HG02588 (cell line): ENCODE measurements at regions not wholly inside any gene's neighbourhood (a gene's known extent, or its start where the extent isn't known, plus 50 kb on each side); places are given as distances from the start of the nearest gene placed in this dataset.
"Not testable (repeated sequence)": the region's sequence is repeated elsewhere in the genome, so short reads cannot be mapped to it uniquely, and the experiment has no call there.

Source experiments
- ATAC-seq: cut with Tn5 transposase; IDR thresholded peaks from one replicate; pipeline ENCODE4 v1.9.1; 2021; ENCODE audit warnings: mild to moderate bottlenecking, moderate library complexity; ENCODE audit not compliant: unreplicated experiment

- ATAC-seq, result no peak
Measured at GRCh38 chr7:25069900-25070443, 55.1 kb downstream of the CYCS start.

GRCh38 chr7:25068502-25069213 is 56.4 kb downstream of the CYCS start:
- ATAC-seq, result no peak

GRCh38 chr7:25067726-25068501 is 57.1 kb downstream of the CYCS start:
- no peak for ATAC-seq

GRCh38 chr7:25066253-25066652 is 58.8 kb downstream of the CYCS start:
- ATAC-seq, result no peak

- ATAC-seq, result no peak
Measured at GRCh38 chr7:25062380-25062779, 62.7 kb downstream of the CYCS start.

- no peak for ATAC-seq
Measured at GRCh38 chr7:25060487-25061055, 64.5 kb downstream of the CYCS start.

GRCh38 chr7:25059576-25059975 is 65.5 kb downstream of the CYCS start:
- no peak for ATAC-seq

GRCh38 chr7:25056368-25056767 is 68.7 kb downstream of the CYCS start:
- no peak for ATAC-seq

- ATAC-seq, result no peak
Measured at GRCh38 chr7:25055520-25056220, 69.4 kb downstream of the CYCS start.

- ATAC-seq, result no peak
Measured at GRCh38 chr7:25054819-25055519, 70.1 kb downstream of the CYCS start.

- ATAC-seq, result no peak
Measured at GRCh38 chr7:25050223-25050622, 70.2 kb upstream of the OSBPL3 start.

GRCh38 chr7:25048444-25048834 is 68.5 kb upstream of the OSBPL3 start:
- no peak for ATAC-seq

- ATAC-seq, result not testable (repeated sequence)
Measured at GRCh38 chr7:25047571-25048443, 67.8 kb upstream of the OSBPL3 start.

GRCh38 chr7:25037325-25037724 is 57.3 kb upstream of the OSBPL3 start:
- ATAC-seq, result no peak

- ATAC-seq, result no peak
Measured at GRCh38 chr7:25035274-25035673, 55.3 kb upstream of the OSBPL3 start.

GRCh38 chr7:25034136-25034535 is 54.2 kb upstream of the OSBPL3 start:
- no peak for ATAC-seq

- no peak for ATAC-seq
Measured at GRCh38 chr7:25032774-25033743, 53.1 kb upstream of the OSBPL3 start.

GRCh38 chr7:25031432-25031831 is 51.5 kb upstream of the OSBPL3 start:
- peak; percentile 40 for ATAC-seq
